Stimulated activated effector memory CD8-positive, alpha-beta T cell treated with anti-CD3 and anti-CD28 coated beads, Interleukin-12 subunit alpha, Interleukin-12 subunit beta, amount 100 ng/mL, for 72 hours (primary cell): ENCODE measurements at regions not wholly inside any gene's neighbourhood (a gene's known extent, or its start where the extent isn't known, plus 50 kb on each side); places are given as distances from the start of the nearest gene placed in this dataset.

Experiments used
- ATAC-seq: fragments of 150-1000 bp; cut with Tn5 transposase; 2 replicates; pipeline ENCODE4 v1.10.0; 2021
- DNase-seq, 2 donors: peaks; one replicate each; pipeline ENCODE4 v3.0.0; 2021 to 2022; ENCODE audit warnings: low spot score in 2 of 2
- H3K27ac Mint-ChIP-seq: one replicate; pipeline ENCODE4 v1.8.0; 2022; ENCODE audit warnings: mild to moderate bottlenecking, mixed read lengths
- H3K36me3 Mint-ChIP-seq: one replicate; pipeline ENCODE4 v1.8.0; 2022; ENCODE audit warnings: mild to moderate bottlenecking, mixed read lengths
- H3K4me1 Mint-ChIP-seq: one replicate; pipeline ENCODE4 v1.8.0; 2022; ENCODE audit warnings: mixed read lengths
- H3K4me3 Mint-ChIP-seq: one replicate; pipeline ENCODE4 v1.8.0; 2022; ENCODE audit warnings: mild to moderate bottlenecking, mixed read lengths
- H3K9me3 Mint-ChIP-seq: one replicate; pipeline ENCODE4 v1.8.0; 2022; ENCODE audit warnings: mixed read lengths

- no peaks in the 10 kb centered on the region for H3K36me3 Mint-ChIP-seq
- H3K9me3 Mint-ChIP-seq = no peaks in the 10 kb centered on the region
- H3K4me3 Mint-ChIP-seq = no peak overlapping the region
- DNase-seq (no peak), ATAC-seq (no peak)
- no peaks in the 10 kb centered on the region for H3K4me1 Mint-ChIP-seq
- no peak overlapping the region for H3K27ac Mint-ChIP-seq
These were observed 62.3 kb downstream of the UCHL1 start for GRCh38 chr4:41318839-41319530.

- ATAC-seq (no peak), DNase-seq (no peak)
- Mint-ChIP-seq H3K4me3 (no peak overlapping the region), H3K27ac (no peak overlapping the region), H3K4me1 (no peaks in the 10 kb centered on the region), H3K9me3 (no peaks in the 10 kb centered on the region), H3K36me3 (no peaks in the 10 kb centered on the region)
These were observed 62.8 kb downstream of the UCHL1 start for GRCh38 chr4:41319553-41319952.

DNA sequence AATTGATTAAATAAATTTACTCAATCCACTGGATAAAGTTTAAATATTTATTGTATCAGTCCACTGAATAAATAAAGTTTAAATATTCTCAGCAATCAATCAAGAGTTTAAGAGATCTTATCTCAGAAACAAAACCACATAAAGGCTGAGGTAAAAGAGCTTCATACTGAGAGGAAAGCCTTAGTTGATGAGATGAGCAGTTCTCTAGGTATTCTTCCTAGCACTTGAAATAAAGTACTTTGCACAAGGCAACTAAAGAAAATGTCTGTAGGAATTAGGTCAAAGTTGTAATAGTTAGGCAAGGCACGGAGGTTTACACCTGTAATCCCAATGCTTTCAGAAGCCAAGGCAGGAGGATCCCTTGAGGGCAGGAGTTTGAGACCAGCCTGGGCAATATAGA lies 63.5 kb downstream of the UCHL1 start:
- Mint-ChIP-seq H3K4me3 (no peak overlapping the region), H3K4me1 (no peaks in the 10 kb centered on the region), H3K9me3 (no peaks in the 10 kb centered on the region), H3K27ac (no peak overlapping the region), H3K36me3 (no peaks in the 10 kb centered on the region)
- no peak for ATAC-seq
- DNase-seq = no peak

DNA sequence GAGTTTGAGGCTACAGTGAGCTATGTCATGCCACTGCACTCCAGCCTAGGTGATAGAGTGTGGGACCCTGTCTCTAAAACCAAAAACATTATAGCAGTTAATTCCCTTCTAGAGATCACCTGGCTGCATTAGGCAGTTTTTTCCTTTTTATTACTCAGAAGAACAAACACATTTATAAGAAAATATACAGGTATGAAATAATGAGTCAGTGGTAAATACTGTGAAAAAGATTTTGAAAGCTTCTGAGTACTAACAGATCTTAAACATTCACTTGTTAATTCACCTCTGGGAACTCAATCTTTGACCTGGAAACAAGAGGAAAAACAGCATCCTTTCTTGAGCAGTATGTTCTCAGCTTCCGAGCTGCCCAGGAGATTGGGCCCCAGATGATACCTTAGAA lies 64.1 kb downstream of the UCHL1 start:
- Mint-ChIP-seq H3K36me3 (no peaks in the 10 kb centered on the region), H3K4me3 (no peak overlapping the region), H3K4me1 (no peaks in the 10 kb centered on the region), H3K9me3 (no peaks in the 10 kb centered on the region), H3K27ac (no peak overlapping the region)
- ATAC-seq (no peak), DNase-seq (no peak)

GRCh38 chr4:41321216-41321945 lies 64.7 kb downstream of the UCHL1 start:
- Mint-ChIP-seq H3K27ac (no peak overlapping the region), H3K9me3 (no peaks in the 10 kb centered on the region), H3K4me1 (no peaks in the 10 kb centered on the region), H3K4me3 (no peak overlapping the region), H3K36me3 (no peaks in the 10 kb centered on the region)
- ATAC-seq (no peak), DNase-seq (no peak)

GRCh38 chr4:41322617-41323016 lies 65.9 kb downstream of the UCHL1 start:
- Mint-ChIP-seq H3K9me3 (no peaks in the 10 kb centered on the region), H3K4me1 (no peaks in the 10 kb centered on the region), H3K4me3 (no peak overlapping the region), H3K27ac (no peak overlapping the region), H3K36me3 (no peaks in the 10 kb centered on the region)
- ATAC-seq = no peak
- DNase-seq = no peak

DNA sequence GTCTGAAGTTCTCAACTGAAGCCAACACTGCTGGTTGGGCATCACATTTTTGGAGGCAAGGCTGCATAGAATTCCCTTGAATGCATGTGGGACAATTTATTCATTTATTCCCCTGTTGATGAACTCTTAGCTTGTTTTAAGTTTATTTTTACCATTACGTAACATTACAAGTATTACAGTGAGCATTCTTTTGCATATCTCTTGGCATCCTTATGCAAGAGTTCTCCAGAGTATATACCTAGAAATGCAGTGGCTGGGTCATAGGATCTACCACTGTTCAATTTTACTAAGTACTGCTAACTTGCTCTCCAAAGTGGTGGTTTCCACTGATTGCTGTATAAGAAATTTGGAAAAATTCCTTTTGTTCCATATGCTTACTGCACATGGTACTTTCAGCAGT lies 66.5 kb downstream of the UCHL1 start:
- Mint-ChIP-seq H3K36me3 (no peaks in the 10 kb centered on the region), H3K9me3 (no peaks in the 10 kb centered on the region), H3K4me3 (no peak overlapping the region), H3K27ac (no peak overlapping the region), H3K4me1 (no peaks in the 10 kb centered on the region)
- no peak for DNase-seq
- ATAC-seq = no peak

- H3K36me3 Mint-ChIP-seq = no peaks in the 10 kb centered on the region
These were observed 67.0 kb downstream of the UCHL1 start for GRCh38 chr4:41323706-41324105.

GRCh38 chr4:41324861-41325260 lies 68.1 kb downstream of the UCHL1 start:
- no peak overlapping the region for H3K4me3 Mint-ChIP-seq
- no peak for DNase-seq
- no peak for ATAC-seq
- no peaks in the 10 kb centered on the region for H3K36me3 Mint-ChIP-seq
- H3K4me1 Mint-ChIP-seq = no peaks in the 10 kb centered on the region
- H3K27ac Mint-ChIP-seq = no peak overlapping the region
- H3K9me3 Mint-ChIP-seq = no peaks in the 10 kb centered on the region

More at GRCh38 chr4:41323706-41324105, 67.0 kb downstream of the UCHL1 start:
- no peak for DNase-seq
- Mint-ChIP-seq H3K4me3 (no peak overlapping the region), H3K9me3 (no peaks in the 10 kb centered on the region), H3K4me1 (no peaks in the 10 kb centered on the region), H3K27ac (no peak overlapping the region)
- no peak for ATAC-seq

DNA sequence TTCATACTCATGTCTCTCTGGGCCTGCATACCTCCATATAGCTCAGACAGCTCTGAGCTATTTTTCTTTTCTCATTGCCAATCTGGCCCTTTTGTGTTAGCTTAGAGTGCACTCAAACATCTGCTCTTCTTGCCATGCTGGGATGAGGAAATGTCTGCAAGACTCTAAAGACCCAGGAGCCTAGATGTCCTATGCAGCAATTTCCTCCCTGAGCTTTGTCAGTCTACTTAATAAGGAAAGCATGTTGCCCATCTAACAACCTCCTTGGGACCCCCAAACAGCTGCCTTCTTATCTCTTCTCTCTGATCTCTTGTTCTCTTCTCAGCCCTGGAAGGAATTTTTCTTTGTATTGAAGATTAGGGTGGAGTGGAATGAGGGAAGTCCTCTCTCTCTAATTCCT lies 69.2 kb downstream of the UCHL1 start:
- ATAC-seq (no peak), DNase-seq (no peak)
- H3K36me3 Mint-ChIP-seq = no peaks in the 10 kb centered on the region
- no peaks in the 10 kb centered on the region for H3K4me1 Mint-ChIP-seq
- H3K27ac Mint-ChIP-seq = no peak overlapping the region
- H3K4me3 Mint-ChIP-seq = no peak overlapping the region
- no peaks in the 10 kb centered on the region for H3K9me3 Mint-ChIP-seq

GRCh38 chr4:41326776-41327175 lies 70.0 kb downstream of the UCHL1 start:
- Mint-ChIP-seq H3K27ac (no peak overlapping the region), H3K9me3 (no peaks in the 10 kb centered on the region), H3K36me3 (no peaks in the 10 kb centered on the region), H3K4me3 (no peak overlapping the region), H3K4me1 (no peaks in the 10 kb centered on the region)
- ATAC-seq (no peak), DNase-seq (no peak)

GRCh38 chr4:41327770-41328169 lies 71.0 kb downstream of the UCHL1 start:
- Mint-ChIP-seq H3K4me1 (no peaks in the 10 kb centered on the region), H3K36me3 (no peaks in the 10 kb centered on the region), H3K27ac (no peak overlapping the region), H3K9me3 (peaks cover under 1% of the 10 kb centered on the region), H3K4me3 (no peak overlapping the region)
- no peak for DNase-seq
- ATAC-seq = no peak

GRCh38 chr4:41329361-41329760 lies 72.6 kb downstream of the UCHL1 start:
- ATAC-seq (no peak), DNase-seq (no peak)
- Mint-ChIP-seq H3K27ac (no peak overlapping the region), H3K36me3 (no peaks in the 10 kb centered on the region), H3K9me3 (peaks cover 4% of the 10 kb centered on the region), H3K4me3 (no peak overlapping the region), H3K4me1 (no peaks in the 10 kb centered on the region)

DNA sequence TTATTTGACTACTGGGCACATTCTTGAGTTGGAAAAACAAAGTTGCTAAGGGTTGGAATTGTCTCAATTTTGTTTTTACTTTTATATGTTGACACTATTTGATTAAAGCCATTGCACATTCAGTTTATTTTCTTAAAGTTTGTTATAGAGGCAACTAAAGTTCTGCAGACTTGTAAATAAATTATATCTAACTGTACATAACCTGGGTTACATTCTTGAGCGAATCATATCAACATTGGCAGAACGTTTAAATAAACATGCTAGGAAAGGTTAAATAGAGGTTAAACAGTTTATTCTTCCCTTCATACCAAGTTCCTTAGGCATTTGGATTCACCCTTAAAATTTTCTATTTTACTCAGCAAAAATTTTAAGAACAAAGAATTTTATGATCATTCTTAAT lies 74.5 kb downstream of the UCHL1 start:
- Mint-ChIP-seq H3K9me3 (peaks cover 4% of the 10 kb centered on the region), H3K4me3 (no peak overlapping the region), H3K27ac (no peak overlapping the region), H3K36me3 (no peaks in the 10 kb centered on the region), H3K4me1 (no peaks in the 10 kb centered on the region)
- ATAC-seq (no peak), DNase-seq (no peak)

- no peak overlapping the region for H3K27ac Mint-ChIP-seq
- DNase-seq (no peak), ATAC-seq (no peak)
- peaks cover 4% of the 10 kb centered on the region for H3K9me3 Mint-ChIP-seq
- H3K36me3 Mint-ChIP-seq = no peaks in the 10 kb centered on the region
- H3K4me1 Mint-ChIP-seq = no peaks in the 10 kb centered on the region
- H3K4me3 Mint-ChIP-seq = no peak overlapping the region
These were observed 75.9 kb downstream of the UCHL1 start for GRCh38 chr4:41332510-41333054.

GRCh38 chr4:41334182-41334581 lies 77.5 kb downstream of the UCHL1 start:
- H3K36me3 Mint-ChIP-seq = no peaks in the 10 kb centered on the region
- DNase-seq = no peak
- H3K4me1 Mint-ChIP-seq = no peaks in the 10 kb centered on the region
- ATAC-seq = no peak
- H3K4me3 Mint-ChIP-seq = no peak overlapping the region
- peaks cover 5% of the 10 kb centered on the region for H3K9me3 Mint-ChIP-seq
- H3K27ac Mint-ChIP-seq = no peak overlapping the region
